ENCODE measurements at regions not wholly inside any gene's neighbourhood (a gene's known extent, or its start where the extent isn't known, plus 50 kb on each side); places are given as distances from the start of the nearest gene placed in this dataset.

- WGBS, 2 experiments (ENCODE audit: low coverage in 1 of 2, low lambda C conversion rate in 2 of 2, missing lambda C conversion rate in 2 of 2) = 71 to 76% methylated on average over 4 of the region's 4 CpGs
- H3K36me3 ChIP-seq (ENCODE audit: low read depth) = no peaks in the 10 kb centered on the region
- DNase-seq = no peak
- no peak overlapping the region for H3K4me2 ChIP-seq (ENCODE audit: unreplicated experiment)
- in situ Hi-C loops (cut with MboI) = no loop called here
- H3K4me1 ChIP-seq (ENCODE audit: insufficient read depth) = peaks cover 9% of the 10 kb centered on the region; the same call in 1 of the 2 replicates
- H3K4me3 ChIP-seq = no peak overlapping the region
- no peaks in the 10 kb centered on the region for H3K9me3 ChIP-seq (ENCODE audit: low read depth)
- no peak overlapping the region for H2AFZ ChIP-seq
- H3K9me2 ChIP-seq (ENCODE audit: insufficient read depth) = no peaks in the 10 kb centered on the region
- no peak overlapping the region for H3K27ac ChIP-seq
- peaks cover 4% of the 10 kb centered on the region; the same call in 1 of the 2 replicates for H3F3A ChIP-seq (ENCODE audit: insufficient read depth)
- H3K9ac ChIP-seq = no peak overlapping the region
- no peaks in the 10 kb centered on the region for H3K79me2 ChIP-seq (ENCODE audit: insufficient read depth)
- H4K20me1 ChIP-seq (ENCODE audit: insufficient read depth) = no peaks in the 10 kb centered on the region
- H3K27me3 ChIP-seq (replicated peaks; ENCODE audit: insufficient read depth) = no peaks in the 10 kb centered on the region
- TF ChIP-seq EZH2phosphoT487 (IDR thresholded peaks at IDR 0.05; ENCODE audit: insufficient read depth, low read depth) (no peak), EZH2 (IDR thresholded peaks at IDR 0.05; ENCODE audit: insufficient read depth, poor library complexity, severe bottlenecking) (no peak)
Measured at GRCh38 chr13:46996316-46997030, 99.6 kb upstream of the HTR2A start.

- TF ChIP-seq EZH2 (IDR thresholded peaks at IDR 0.05; ENCODE audit: insufficient read depth, poor library complexity, severe bottlenecking) (no peak), EZH2phosphoT487 (IDR thresholded peaks at IDR 0.05; ENCODE audit: insufficient read depth, low read depth) (no peak)
- no peaks in the 10 kb centered on the region for H3K79me2 ChIP-seq (ENCODE audit: insufficient read depth)
Measured at GRCh38 chr13:46995874-46996273, 99.0 kb upstream of the HTR2A start.

GRCh38 chr13:46994492-46994891, 97.6 kb upstream of the HTR2A start:
- no peaks in the 10 kb centered on the region for H3K36me3 ChIP-seq (ENCODE audit: low read depth)
- H3K9me2 ChIP-seq (ENCODE audit: insufficient read depth) = no peaks in the 10 kb centered on the region
- H3K9me3 ChIP-seq (ENCODE audit: low read depth) = no peaks in the 10 kb centered on the region
- no peaks in the 10 kb centered on the region for H3F3A ChIP-seq (ENCODE audit: insufficient read depth)
- H3K27me3 ChIP-seq (replicated peaks; ENCODE audit: insufficient read depth) = no peaks in the 10 kb centered on the region
- TF ChIP-seq EZH2 (IDR thresholded peaks at IDR 0.05; ENCODE audit: insufficient read depth, poor library complexity, severe bottlenecking) = no peak
- in situ Hi-C loops (cut with MboI) = no loop called here
- H3K9ac ChIP-seq = no peak overlapping the region
- WGBS, 2 experiments (ENCODE audit: low coverage in 1 of 2, low lambda C conversion rate in 2 of 2, missing lambda C conversion rate in 2 of 2) = 97 to 98% methylated on average over 7 of the region's 7 CpGs
- H3K4me1 ChIP-seq (ENCODE audit: insufficient read depth) = no peaks in the 10 kb centered on the region
- no peak overlapping the region for H3K27ac ChIP-seq
- no peak overlapping the region for H2AFZ ChIP-seq
- no peak overlapping the region for H3K4me2 ChIP-seq (ENCODE audit: unreplicated experiment)
- no peak for DNase-seq
- no peaks in the 10 kb centered on the region for H3K79me2 ChIP-seq (ENCODE audit: insufficient read depth)
- H4K20me1 ChIP-seq (ENCODE audit: insufficient read depth) = no peaks in the 10 kb centered on the region
- no peak overlapping the region for H3K4me3 ChIP-seq

More at GRCh38 chr13:46995874-46996273, 99.0 kb upstream of the HTR2A start:
- H3K9ac ChIP-seq = no peak overlapping the region
- no peaks in the 10 kb centered on the region for H3K9me2 ChIP-seq (ENCODE audit: insufficient read depth)
- H3K4me3 ChIP-seq = no peak overlapping the region
- H3K4me2 ChIP-seq (ENCODE audit: unreplicated experiment) = no peak overlapping the region
- H4K20me1 ChIP-seq (ENCODE audit: insufficient read depth) = no peaks in the 10 kb centered on the region
- no peaks in the 10 kb centered on the region for H3K27me3 ChIP-seq (replicated peaks; ENCODE audit: insufficient read depth)
- no peak for DNase-seq
- H3K27ac ChIP-seq = no peak overlapping the region
- no peaks in the 10 kb centered on the region for H3K36me3 ChIP-seq (ENCODE audit: low read depth)
- peaks cover 9% of the 10 kb centered on the region; the same call in 1 of the 2 replicates for H3K4me1 ChIP-seq (ENCODE audit: insufficient read depth)
- 76 to 79% methylated on average over 1 of the region's 1 CpG for WGBS, 2 experiments (ENCODE audit: low coverage in 1 of 2, low lambda C conversion rate in 2 of 2, missing lambda C conversion rate in 2 of 2)
- in situ Hi-C loops (cut with MboI) = no loop called here
- peaks cover 4% of the 10 kb centered on the region; the same call in 1 of the 2 replicates for H3F3A ChIP-seq (ENCODE audit: insufficient read depth)
- H2AFZ ChIP-seq = no peak overlapping the region
- H3K9me3 ChIP-seq (ENCODE audit: low read depth) = no peaks in the 10 kb centered on the region

DNA sequence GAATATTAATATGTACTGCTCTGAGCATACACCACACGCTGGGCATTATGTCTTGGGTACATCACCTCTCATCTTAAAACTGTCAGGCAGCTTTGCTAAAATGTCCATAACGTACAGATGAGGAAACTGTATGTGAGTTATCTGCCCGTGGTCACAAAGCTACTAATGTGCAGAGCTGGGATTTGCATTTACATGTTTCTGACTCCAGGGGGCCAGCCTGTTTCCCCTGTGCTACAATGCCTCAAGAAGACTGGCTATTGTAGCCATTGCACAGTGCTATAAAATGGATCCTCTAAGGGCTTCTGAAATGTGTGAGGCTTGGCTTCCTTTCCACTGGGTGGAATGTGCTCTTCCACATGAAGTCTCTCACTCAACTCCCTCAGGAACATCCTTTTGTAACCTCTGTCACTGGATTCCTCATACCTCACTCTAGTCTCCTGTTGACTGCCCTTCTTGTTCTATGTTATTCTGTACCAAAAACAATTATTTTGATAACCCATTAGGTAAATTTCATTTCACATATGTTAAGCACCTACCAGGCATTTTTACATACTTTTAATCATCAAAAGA, 95.6 kb upstream of the HTR2A start:
- TF ChIP-seq EZH2phosphoT487 (IDR thresholded peaks at IDR 0.05; ENCODE audit: insufficient read depth, low read depth) = no peak
- no peak for TF ChIP-seq EZH2 (IDR thresholded peaks at IDR 0.05; ENCODE audit: insufficient read depth, poor library complexity, severe bottlenecking)
- DNase-seq = peak; percentile 21
- no peaks in the 10 kb centered on the region for H3K79me2 ChIP-seq (ENCODE audit: insufficient read depth)

More for the DNA sequence above, 95.6 kb upstream of the HTR2A start:
- no peaks in the 10 kb centered on the region for H4K20me1 ChIP-seq (ENCODE audit: insufficient read depth)
- no peak overlapping the region for H3K4me2 ChIP-seq (ENCODE audit: unreplicated experiment)
- in situ Hi-C loops (cut with MboI) = no loop called here
- H2AFZ ChIP-seq = no peak overlapping the region
- no peak overlapping the region for H3K27ac ChIP-seq
- H3K27me3 ChIP-seq (replicated peaks; ENCODE audit: insufficient read depth) = no peaks in the 10 kb centered on the region
- no peaks in the 10 kb centered on the region for H3K9me2 ChIP-seq (ENCODE audit: insufficient read depth)
- no peaks in the 10 kb centered on the region for H3K9me3 ChIP-seq (ENCODE audit: low read depth)
- H3K36me3 ChIP-seq (ENCODE audit: low read depth) = no peaks in the 10 kb centered on the region
- no peak overlapping the region for H3K9ac ChIP-seq
- H3K4me1 ChIP-seq (ENCODE audit: insufficient read depth) = no peaks in the 10 kb centered on the region
- WGBS, 2 experiments (ENCODE audit: low coverage in 1 of 2, low lambda C conversion rate in 2 of 2, missing lambda C conversion rate in 2 of 2) = 90 to 92% methylated on average over 3 of the region's 3 CpGs
- H3K4me3 ChIP-seq = no peak overlapping the region
- no peaks in the 10 kb centered on the region for H3F3A ChIP-seq (ENCODE audit: insufficient read depth)
